ENCODE measurements at regions not wholly inside any gene's neighbourhood (a gene's known extent, or its start where the extent isn't known, plus 50 kb on each side); places are given as distances from the start of the nearest gene placed in this dataset.
A peak's percentile ranks its signal among the peaks of the same experiment; 100 is the strongest.

DNA sequence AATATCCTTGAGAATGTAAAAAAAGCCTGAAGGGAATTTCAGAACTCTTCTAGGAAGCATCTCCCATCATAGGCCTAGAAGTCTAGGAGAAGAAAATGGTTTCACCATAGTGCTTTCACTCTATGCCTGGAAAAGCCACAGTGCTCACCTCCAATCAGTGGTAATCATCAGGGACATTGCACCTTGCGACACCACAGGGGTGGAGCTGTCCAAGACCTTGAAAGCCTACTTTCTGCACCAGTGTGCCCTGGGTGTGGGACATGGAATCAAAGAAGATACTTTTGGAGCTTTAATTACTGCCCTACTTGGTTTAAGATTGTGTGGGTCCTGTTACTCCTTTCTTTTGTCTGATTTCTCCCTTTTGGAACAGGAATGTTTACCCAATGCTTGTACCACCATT lies 146.8 kb upstream of the NDST4 start:
- TF ChIP-seq, protein P1, sequence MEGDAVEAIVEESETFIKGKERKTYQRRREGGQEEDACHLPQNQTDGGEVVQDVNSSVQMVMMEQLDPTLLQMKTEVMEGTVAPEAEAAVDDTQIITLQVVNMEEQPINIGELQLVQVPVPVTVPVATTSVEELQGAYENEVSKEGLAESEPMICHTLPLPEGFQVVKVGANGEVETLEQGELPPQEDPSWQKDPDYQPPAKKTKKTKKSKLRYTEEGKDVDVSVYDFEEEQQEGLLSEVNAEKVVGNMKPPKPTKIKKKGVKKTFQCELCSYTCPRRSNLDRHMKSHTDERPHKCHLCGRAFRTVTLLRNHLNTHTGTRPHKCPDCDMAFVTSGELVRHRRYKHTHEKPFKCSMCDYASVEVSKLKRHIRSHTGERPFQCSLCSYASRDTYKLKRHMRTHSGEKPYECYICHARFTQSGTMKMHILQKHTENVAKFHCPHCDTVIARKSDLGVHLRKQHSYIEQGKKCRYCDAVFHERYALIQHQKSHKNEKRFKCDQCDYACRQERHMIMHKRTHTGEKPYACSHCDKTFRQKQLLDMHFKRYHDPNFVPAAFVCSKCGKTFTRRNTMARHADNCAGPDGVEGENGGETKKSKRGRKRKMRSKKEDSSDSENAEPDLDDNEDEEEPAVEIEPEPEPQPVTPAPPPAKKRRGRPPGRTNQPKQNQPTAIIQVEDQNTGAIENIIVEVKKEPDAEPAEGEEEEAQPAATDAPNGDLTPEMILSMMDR (conservative IDR thresholded peaks at IDR 0.05) = no peak
- H3K4me3 Mint-ChIP-seq = no peak overlapping the region
- no peaks in the 10 kb centered on the region for H3K9me3 Mint-ChIP-seq
- no peaks in the 10 kb centered on the region for H3K27me3 Mint-ChIP-seq (ENCODE audit: low read depth)
- H3K27ac Mint-ChIP-seq (ENCODE audit: unreplicated experiment) = no peak overlapping the region
- no peaks in the 10 kb centered on the region for H3K4me1 Mint-ChIP-seq
- no peak for DNase-seq (ENCODE audit: low read depth, low spot score)
- H3K36me3 Mint-ChIP-seq (ENCODE audit: low read depth) = no peaks in the 10 kb centered on the region

DNA sequence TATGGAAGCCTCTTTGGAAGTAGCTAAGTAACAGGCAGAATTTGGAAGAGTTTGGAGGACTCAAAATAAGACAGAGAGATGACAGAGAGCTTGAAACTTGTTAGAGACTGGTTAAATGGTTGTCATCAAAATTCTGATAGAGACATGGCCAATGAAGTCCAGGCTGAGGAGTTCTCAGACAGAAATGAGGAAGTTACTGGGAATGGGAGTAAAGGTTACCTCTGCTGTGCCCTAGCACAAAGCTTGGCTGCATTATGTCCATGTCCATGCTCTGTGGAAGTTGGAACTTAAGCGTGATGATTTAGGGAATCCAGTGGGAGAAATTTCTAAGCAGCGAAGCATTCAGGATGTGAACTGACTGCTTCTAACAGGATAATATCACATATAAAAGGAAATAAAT lies 146.2 kb upstream of the NDST4 start:
- Mint-ChIP-seq H3K36me3 (ENCODE audit: low read depth) (no peaks in the 10 kb centered on the region), H3K9me3 (no peaks in the 10 kb centered on the region), H3K4me1 (no peaks in the 10 kb centered on the region), H3K27ac (ENCODE audit: unreplicated experiment) (no peak overlapping the region), H3K27me3 (ENCODE audit: low read depth) (no peaks in the 10 kb centered on the region), H3K4me3 (no peak overlapping the region)
- TF ChIP-seq, protein P1 (conservative IDR thresholded peaks at IDR 0.05) = no peak
- DNase-seq (ENCODE audit: low read depth, low spot score) = no peak

DNA sequence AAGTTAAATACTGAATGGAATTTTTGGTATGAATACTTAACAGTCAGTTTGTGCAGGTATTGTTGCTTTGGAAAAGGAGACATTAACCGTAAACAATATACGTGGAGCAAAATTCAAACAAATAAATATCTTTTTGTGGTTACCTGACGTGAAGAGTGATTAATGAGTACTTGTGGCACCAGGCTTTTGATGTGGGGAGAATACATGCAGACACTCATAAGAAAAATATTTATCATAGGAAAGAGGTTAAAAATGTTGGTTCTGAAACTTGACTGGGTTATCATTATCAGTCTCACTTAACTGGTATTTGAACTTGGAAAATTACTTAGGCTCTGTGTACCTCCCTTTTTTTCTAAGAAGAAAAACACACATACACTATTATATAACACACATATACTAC lies 136.4 kb upstream of the NDST4 start:
- H3K4me3 Mint-ChIP-seq = no peak overlapping the region
- no peaks in the 10 kb centered on the region for H3K4me1 Mint-ChIP-seq
- DNase-seq (ENCODE audit: low read depth, low spot score) = no peak
- TF ChIP-seq, protein P1 (conservative IDR thresholded peaks at IDR 0.05) = no peak
- no peaks in the 10 kb centered on the region for H3K9me3 Mint-ChIP-seq
- H3K27ac Mint-ChIP-seq (ENCODE audit: unreplicated experiment) = no peak overlapping the region
- H3K36me3 Mint-ChIP-seq (ENCODE audit: low read depth) = no peaks in the 10 kb centered on the region
- H3K27me3 Mint-ChIP-seq (ENCODE audit: low read depth) = no peaks in the 10 kb centered on the region

DNA sequence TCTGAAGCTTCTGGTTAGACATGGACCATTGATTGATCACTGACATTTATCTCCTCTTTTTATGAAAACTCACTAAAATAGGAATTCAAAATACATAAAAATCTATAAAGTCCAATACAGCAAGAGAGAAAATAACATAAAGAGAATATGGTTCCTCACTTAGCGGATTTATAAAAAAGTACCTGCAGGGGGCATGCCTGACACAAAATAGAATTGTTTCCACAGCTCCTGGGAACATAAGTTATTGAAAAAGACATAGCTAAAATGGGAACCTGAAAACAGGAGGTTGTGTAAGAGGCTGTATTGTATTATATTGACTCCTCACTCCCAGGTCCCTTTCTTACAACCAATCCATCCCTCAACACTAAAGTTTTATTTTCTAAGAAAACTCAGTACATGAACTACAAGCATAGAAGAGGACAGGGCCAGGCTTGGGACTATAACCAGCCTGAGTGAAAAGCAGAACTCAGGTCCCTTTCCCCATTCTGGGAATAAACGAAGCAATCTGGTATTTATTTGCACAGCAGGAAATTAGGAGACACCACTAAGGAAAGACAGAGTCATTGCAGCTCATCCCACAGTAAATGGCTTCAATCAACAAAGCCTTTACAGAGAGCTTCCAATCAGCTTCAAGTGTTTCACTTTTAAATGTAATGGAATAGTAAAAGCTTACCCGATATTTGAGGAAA lies 121.1 kb upstream of the NDST4 start:
- TF ChIP-seq, protein P1 (conservative IDR thresholded peaks at IDR 0.05) = peak; percentile 62
- Mint-ChIP-seq H3K9me3 (no peaks in the 10 kb centered on the region), H3K36me3 (ENCODE audit: low read depth) (no peaks in the 10 kb centered on the region), H3K27me3 (ENCODE audit: low read depth) (no peaks in the 10 kb centered on the region), H3K4me1 (peaks cover 16% of the 10 kb centered on the region), H3K4me3 (no peak overlapping the region), H3K27ac (ENCODE audit: unreplicated experiment) (no peak overlapping the region)
- no peak for DNase-seq (ENCODE audit: low read depth, low spot score)

DNA sequence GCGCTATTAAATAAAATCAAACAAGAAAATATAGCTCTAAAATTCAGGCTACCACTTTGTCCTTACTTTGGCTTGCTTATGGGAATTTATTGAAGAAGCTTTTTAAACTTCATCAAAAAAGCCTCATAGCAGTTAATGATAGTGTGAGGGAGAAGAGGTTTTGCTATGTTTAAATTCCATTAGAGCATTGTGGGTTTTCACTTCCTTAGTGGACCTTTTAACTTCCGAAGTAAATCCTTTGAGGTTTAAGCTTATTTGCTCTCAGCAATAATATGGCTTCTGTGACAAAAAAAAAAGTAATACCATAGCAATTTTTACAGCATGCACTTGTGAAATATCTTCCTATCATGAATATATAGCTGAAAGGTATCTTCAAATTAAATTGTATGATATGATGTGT lies 120.2 kb upstream of the NDST4 start:
- Mint-ChIP-seq H3K4me1 (peaks cover 25% of the 10 kb centered on the region), H3K36me3 (ENCODE audit: low read depth) (no peaks in the 10 kb centered on the region)

More for the DNA sequence above, 120.2 kb upstream of the NDST4 start:
- no peaks in the 10 kb centered on the region for H3K27me3 Mint-ChIP-seq (ENCODE audit: low read depth)
- H3K27ac Mint-ChIP-seq (ENCODE audit: unreplicated experiment) = no peak overlapping the region
- DNase-seq (ENCODE audit: low read depth, low spot score) = no peak
- no peak overlapping the region for H3K4me3 Mint-ChIP-seq
- H3K9me3 Mint-ChIP-seq = no peaks in the 10 kb centered on the region
- TF ChIP-seq, protein P1 (conservative IDR thresholded peaks at IDR 0.05) = no peak
